Stimulated activated CD4-positive, alpha-beta T cell treated with anti-CD3 and anti-CD28 coated beads, Interleukin-15, amount 100 ng/mL, for 48 hours (primary cell): ENCODE measurements at regions not wholly inside any gene's neighbourhood (a gene's known extent, or its start where the extent isn't known, plus 50 kb on each side); places are given as distances from the start of the nearest gene placed in this dataset.
"Not testable (repeated sequence)": the region's sequence is repeated elsewhere in the genome, so short reads cannot be mapped to it uniquely, and the experiment has no call there.

Experiments used
- DNase-seq, 2 donors: peaks; one replicate each; pipeline ENCODE4 v3.0.0-alpha.2; 2020; ENCODE audit warnings: low read depth in 2 of 2

- DNase-seq, result no peak
Measured at GRCh38 chrX:115968436-115969252, 201.9 kb upstream of the AGTR2 start.

- DNase-seq, result no peak
Measured at GRCh38 chrX:115970718-115971117, 199.8 kb upstream of the AGTR2 start.

- DNase-seq, result no peak
Measured at GRCh38 chrX:115972717-115973116, 197.8 kb upstream of the AGTR2 start.

GRCh38 chrX:115978068-115978467 is 192.5 kb upstream of the AGTR2 start:
- DNase-seq, result no peak

- DNase-seq, result not testable (repeated sequence)
Measured at GRCh38 chrX:115983148-115983547, 187.4 kb upstream of the AGTR2 start.

GRCh38 chrX:115987464-115987863 is 183.1 kb upstream of the AGTR2 start:
- not testable (repeated sequence) for DNase-seq

GRCh38 chrX:115988825-115989224 is 181.7 kb upstream of the AGTR2 start:
- no peak for DNase-seq

GRCh38 chrX:115989686-115990085 is 180.9 kb upstream of the AGTR2 start:
- DNase-seq, result no peak

GRCh38 chrX:116009346-116009745 is 161.2 kb upstream of the AGTR2 start:
- DNase-seq, result no peak

- DNase-seq, result no peak
Measured at GRCh38 chrX:116009861-116010710, 160.5 kb upstream of the AGTR2 start.

- no peak for DNase-seq
Measured at GRCh38 chrX:116010939-116011338, 159.6 kb upstream of the AGTR2 start.

- no peak for DNase-seq
Measured at GRCh38 chrX:116031331-116031730, 139.2 kb upstream of the AGTR2 start.
